Cerebellar cortex (tissue), 1 donor: ENCODE measurements at regions not wholly inside any gene's neighbourhood (a gene's known extent, or its start where the extent isn't known, plus 50 kb on each side); places are given as distances from the start of the nearest gene placed in this dataset.
A peak's percentile ranks its signal among the peaks of the same experiment; 100 is the strongest.

Experiments
- DNase-seq: peaks from one replicate; pipeline ENCODE4 v3.0.0-alpha.2; 2015; ENCODE audit warnings: low spot score

DNA sequence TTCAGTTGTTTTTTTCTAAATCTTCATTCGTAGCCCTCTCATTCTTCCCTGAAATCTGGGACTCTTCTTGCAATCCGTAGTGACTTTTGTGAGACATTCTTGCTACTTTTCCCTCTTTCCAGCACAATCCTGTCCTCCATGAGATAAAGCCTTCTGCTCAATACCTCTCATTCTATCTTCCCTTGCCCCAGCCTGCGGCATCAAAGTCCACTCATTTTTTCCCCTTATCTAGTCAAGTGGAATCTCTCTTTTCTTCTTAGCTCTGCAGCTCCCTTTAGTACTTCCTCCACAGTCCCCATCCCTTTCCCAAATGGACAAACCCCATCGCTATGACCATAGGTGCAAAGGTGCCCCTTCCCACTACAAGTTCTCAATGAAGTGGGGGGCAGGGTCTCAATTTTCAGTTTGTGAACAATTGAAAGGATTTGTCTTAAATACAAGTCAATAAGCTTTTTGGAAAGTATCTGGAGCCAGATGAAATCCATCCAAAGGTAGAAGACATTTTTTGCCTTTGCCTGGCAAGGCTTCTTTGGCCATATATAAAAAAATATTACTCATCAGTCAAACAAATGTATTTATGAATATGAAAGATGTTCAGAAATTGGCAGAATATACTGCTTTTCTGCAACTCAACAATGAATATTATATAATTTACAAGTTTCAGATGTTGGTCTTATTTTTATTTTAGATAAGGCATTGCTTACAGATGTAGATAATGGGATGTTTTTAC, 179.4 kb downstream of the SNAPC1 start:
- DNase-seq: no peak

DNA sequence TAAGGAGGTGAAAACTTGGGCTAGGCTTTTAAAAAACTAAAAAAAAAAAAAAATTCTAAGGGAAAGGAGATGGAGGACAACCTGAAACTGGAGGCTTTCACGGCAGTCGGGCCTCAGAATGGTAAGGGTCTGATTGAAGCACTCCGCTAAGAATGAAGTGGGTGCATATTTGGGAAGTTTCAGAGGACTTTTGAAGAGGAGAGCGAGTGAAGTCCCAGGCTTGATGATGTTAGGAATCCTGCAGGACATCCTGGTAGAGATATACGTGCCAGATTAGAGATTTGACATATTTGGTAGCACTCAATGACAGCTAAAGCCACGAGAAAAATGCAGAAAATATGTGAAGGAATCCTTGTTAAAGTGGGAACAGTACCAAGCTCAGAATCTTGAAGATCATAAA, 186.2 kb downstream of the SNAPC1 start:
- no peak for DNase-seq

DNA sequence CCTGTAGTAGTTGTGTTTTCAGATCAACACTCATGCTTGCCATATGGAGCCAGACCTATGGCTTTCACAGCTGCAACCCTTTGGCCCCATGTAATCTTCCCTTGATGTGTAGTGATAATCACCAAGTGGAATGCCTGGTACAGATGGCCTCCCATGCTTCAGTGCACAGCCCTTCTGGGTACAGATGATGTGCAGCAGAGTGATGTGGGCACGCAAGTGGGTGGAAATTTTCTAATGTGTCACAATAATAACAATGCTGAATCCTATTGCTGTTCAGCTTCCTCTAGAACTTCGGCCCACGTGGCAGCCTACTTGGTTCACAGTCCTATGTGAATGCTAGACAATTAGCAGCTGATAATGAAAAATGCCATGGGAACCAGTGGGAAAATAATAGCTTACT, 188.1 kb downstream of the SNAPC1 start:
- DNase-seq: peak; percentile 33

DNA sequence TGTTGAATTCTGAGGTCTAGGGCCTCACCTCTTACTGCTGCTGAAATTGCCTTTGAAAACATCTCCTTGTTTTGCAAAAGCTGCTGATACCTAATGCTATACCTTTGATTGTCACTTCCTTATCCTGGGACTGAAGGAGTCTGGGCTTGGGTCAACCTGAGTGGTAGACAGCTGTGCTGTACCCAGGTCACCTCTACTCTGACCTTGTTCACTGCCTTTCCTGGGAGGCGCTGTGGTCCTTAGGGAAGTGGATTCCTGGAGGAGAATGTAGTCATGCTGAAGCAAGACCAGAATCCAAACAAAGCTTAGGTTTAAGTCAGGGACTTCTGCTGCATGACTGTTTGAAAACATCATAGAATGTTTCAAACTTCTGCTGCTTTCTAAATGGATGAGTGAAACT, 191.4 kb downstream of the SNAPC1 start:
- no peak for DNase-seq

DNA sequence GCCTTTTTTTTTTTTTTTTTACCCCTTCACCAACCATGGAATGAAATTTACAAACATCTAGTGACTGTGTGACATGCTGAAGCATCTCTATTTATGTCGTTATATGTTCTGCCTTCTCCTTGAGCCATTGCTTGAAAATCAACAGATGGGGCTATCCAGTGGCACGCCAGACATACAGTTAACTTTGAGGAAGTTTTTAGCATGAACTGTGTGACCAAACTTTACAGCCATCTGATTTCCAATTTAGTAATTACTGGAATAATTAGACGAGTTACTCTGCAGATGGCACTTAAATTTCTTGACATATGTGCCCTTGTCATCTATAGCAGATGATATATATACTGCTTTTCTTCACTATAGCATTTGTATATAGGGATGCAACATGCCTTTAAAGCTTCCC, 192.1 kb downstream of the SNAPC1 start:
- DNase-seq: no peak

DNA sequence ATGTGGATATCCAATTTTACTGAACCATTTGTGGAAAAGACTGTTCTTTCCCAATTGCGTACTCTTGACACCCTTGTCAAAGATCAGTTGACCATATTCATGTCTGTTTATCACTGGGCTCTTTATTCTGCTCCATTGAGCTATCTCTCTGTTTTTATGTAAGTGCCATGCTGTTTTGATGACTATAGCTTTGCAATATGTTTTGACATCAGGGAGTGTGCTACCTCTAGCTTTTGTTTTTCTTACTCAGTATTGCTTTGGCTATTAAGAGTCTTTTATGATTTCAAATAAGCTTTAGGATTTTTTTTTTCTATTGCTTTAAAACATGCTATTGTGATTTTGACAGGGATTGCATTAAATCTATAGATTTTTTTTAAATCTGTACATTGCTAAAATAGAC, 194.3 kb downstream of the SNAPC1 start:
- no peak for DNase-seq

DNA sequence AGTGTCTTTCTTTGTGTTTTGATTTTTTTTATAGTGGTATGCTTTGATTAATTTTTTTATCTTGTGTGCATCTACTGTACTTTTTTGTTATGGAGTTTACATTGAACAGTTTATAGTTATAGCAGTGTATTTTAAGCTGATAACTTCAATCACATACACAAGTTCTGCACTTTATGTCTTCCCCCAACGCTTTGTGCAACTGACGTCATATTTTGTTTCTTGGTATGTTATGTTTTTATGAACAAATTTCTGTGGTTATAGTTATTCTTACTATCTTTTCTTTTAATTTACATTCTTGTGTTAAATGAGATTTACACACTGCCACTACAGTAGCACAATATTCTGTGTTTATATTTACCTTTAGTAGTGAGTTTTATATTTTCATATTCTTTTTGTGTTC, 197.1 kb downstream of the SNAPC1 start:
- no peak for DNase-seq

DNA sequence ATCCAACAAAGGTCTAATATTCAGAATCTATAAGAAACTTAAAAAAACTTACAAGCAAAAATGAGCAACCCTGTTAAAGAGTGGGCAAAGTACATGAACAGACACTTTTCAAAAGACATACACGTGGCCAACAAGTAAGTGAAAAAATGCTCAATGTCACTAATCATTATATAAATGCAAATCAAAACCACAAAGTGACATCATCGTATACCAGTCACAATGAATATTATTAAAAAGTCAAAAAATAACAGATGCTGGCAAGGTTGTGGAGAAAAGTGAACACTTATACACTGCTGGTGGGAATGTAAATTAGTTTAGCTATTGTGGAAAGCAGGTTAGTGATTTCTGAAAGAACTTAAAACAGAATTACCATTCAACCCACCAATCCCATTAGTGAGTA, 199.1 kb downstream of the SNAPC1 start:
- DNase-seq: no peak

DNA sequence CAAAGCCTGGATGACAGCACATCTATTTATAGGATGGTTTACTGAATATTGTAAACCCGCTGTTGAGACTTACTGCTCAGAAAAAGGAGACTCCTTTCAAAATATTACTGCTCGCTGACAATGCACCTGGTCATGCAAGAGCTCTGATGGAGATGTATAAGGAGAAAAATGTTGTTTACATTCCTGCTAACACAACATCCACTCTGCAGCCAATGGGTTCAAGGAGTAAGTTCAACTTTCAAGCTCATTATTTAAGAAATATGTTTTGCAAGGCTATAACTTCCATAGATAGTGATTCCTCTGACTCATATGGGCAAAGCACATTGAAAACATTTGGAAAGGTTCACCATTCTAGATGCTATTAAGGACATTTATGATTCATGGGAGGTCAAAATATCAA, 201.7 kb downstream of the SNAPC1 start:
- no peak for DNase-seq

DNA sequence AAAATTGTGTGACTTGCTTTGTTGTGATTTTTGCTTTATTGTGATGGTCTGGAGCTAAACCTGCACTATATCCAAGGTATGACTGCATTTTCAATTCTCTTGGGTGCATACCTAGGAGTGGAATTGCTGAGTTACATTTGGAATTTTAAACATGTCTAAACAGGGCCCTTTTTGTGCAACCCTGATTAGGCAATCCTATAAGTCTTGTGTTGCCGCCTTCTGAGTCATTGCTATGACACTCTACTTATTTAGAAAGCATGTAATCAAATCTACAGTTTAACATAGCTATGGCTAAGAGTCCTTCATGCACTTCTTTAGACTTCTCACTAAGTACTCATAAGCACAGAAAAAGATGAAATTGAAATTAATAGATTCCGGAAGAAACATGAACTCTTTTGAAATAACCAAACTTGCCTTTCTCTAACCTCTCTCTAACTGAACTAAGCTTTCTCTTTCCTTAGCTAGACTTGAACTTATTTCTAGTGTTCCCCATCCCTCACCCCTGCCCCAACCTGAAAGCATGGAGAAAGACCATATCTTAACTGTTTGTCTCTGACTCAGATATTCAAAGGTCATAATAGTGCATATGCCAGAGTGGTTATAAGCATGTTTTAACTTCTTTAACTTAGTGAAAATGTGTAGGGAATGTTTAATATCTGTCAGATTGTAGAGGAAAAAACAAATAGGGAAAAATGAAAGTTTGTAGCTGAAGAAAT, 203.0 kb downstream of the SNAPC1 start:
- no peak for DNase-seq

DNA sequence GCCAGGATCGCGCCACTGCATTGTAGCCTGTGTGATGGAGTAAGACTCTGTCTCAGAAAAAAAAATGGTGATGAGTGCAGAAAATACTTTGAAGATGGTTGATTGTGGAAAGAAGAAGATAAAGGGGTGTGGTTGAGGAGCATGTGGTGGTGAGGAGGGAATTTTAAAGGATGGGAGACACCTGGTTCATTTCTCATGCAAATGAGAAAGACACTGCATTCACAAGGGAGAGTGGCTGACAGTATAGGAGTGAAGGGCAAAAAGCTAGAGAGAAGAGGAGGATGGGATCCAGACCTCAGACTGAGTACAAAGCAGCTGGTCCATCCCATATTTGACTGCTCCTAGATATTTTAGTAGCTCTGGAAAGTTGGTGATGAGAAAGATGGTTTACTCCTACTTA, 206.0 kb downstream of the SNAPC1 start:
- no peak for DNase-seq

DNA sequence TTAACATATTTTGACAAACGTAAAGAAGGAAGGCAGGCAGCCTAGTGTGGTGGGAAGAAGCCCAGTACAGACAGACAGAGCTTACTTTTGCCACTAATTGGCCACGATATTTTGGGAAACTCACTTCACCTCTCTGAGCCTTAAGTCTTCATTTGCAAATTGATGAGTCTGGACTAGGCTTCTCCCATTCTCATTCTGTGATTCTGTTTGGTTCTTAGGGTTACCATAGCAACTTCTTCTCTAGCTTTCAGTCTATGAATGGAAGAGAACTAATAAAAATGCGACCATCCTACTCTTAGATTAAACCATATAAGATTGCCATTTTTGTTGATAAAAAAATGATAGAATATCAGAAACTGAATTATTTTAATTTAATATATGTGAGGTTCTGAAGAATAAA, 210.5 kb downstream of the SNAPC1 start:
- DNase-seq: no peak

DNA sequence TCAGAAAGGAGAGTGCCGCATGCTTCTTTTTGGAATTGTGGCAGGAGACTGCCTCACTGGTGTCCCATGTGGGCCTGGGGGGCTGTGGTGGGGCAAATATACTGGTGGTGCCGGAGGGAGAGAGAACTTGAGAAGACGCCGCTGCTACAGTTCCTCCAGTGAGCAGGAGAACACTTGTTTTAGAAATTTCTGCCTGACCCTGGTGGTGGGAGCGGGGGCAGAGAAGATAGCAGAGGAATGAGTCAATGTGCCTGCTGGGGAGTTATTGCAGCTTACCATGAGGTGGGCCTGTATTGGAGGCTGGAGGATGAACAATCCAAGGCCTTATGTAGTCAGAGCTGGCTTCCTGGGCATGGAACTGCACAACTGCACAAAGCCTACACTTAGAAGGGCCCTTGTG, 211.8 kb downstream of the SNAPC1 start:
- DNase-seq: no peak

DNA sequence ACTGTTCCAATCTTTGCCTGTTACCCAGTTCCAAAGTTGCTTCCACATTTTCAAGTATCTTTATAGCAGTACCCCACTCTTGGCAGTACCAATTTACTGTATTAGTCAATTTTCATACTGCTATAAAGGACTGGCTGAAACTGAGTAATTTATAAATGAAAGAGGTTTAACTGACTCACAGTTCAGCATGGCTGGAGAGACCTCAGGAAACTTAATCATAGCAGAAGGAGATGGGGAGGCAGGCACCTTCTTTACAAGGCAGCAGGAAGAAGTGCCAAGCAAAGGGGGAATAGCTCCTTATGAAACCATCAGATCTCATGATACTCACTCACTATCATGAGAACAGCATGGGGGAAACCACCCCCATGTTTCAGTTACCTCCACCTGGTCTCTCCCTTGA, 215.0 kb downstream of the SNAPC1 start:
- no peak for DNase-seq

DNA sequence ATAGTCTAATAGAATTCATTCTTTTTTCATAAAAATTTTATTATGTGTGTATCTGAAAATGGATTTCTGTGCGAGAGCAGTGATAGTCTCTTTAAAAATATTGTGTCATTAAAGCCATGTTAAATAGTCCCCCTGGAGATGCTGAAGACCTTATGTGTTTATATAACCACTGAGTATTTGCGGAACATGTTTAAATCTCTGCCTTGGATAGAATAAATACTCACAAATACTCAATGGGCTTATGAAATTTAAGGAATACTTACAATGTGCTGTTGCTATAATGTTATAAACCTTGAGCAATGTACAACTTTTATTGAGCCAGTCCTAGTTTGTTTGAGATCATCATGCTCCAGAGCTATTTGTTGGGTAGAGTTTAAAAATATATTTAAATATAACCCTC, 226.0 kb downstream of the SNAPC1 start:
- DNase-seq: no peak

DNA sequence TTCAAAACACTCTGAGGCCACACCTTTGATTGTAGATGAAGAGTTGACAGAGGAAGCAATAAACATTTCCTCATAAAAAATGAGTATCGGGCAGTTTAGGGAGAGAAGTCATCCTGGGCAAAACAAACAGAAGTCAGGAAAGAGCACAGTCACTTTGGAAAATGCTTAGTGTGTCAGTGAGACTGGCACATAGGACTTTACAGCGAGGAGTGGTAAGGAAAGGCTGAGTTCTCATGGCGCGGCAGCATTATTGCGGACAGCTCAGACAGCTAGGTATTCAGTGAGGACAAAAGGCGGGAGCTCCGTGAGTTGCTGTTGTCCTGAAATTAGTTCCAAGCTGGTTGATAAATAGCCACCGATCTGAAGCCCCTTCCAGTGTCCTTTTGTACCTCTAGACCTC, 229.9 kb downstream of the SNAPC1 start:
- no peak for DNase-seq

DNA sequence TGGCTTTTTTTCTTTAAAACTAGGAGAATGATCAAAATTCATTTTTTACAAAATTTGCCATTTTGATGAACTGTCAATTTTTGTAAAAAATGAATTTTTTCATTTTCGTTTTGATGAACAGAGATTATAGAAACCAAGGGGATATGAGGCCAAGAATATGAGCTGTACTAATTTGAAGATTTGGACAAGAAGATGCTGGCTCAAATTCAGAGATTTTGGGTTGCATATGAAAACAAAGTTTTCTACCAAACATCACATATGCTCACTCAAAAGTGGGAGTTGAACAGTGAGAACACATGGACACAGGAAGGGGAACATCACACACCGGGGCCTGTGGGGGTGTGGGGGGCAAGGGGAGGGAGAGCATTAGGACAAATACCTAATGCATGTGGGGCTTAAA, 230.7 kb downstream of the SNAPC1 start:
- DNase-seq: no peak

DNA sequence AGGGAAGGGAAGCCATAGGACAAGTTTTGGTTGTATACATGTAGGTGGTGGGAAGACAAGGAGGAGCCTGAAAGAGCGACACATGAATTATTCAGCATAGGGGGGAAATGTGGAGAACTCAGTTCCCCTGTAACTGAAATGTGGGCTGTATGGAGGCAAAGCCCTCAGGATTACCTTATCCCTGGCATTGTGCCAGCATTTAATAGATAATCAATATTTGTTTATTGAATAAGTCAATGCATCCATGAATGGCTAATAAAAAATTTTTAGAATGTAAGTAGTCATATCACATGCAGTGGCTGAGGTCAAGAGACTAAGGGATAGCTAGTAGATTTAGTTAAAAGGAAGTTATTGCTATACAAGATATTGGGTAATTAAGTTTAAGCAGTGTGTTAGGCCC, 232.4 kb downstream of the SNAPC1 start:
- DNase-seq: no peak

DNA sequence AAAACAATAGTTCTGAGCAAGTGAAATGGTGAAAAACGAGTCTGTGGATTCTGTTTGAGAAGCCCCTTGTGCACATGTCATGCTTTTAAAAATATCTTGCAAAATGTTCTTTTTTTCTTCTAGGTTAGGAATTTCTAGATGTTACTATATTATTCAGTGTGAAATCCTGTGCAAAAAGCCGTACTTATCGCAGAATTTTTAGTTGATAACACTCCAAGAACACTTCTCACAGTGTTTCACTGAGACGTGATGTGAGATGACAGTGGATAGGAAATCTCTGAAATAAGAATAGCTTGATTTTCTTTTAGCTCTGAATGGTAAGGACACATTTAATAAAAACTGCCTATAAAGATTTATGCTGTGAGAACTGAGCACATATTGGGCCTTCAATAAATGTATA, 234.5 kb downstream of the SNAPC1 start:
- DNase-seq: no peak

DNA sequence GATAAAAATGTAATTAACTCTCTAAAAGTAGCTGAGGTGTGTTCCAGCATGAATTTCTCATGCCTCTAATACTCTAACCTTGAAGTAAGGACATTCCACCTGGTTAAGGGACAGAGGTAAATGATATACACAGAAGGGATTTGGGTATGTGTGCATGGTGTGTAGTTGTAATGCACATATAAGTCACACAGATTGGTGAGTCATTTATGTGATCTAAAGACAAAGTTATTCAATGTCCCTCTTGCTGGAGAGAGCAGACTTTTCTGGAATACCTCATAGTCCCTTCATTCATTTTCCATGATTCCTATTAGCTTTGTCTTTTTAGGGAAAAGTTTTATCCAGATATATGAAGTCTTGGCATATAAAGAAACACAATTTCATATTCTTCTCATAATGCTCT, 234.9 kb downstream of the SNAPC1 start:
- no peak for DNase-seq

DNA sequence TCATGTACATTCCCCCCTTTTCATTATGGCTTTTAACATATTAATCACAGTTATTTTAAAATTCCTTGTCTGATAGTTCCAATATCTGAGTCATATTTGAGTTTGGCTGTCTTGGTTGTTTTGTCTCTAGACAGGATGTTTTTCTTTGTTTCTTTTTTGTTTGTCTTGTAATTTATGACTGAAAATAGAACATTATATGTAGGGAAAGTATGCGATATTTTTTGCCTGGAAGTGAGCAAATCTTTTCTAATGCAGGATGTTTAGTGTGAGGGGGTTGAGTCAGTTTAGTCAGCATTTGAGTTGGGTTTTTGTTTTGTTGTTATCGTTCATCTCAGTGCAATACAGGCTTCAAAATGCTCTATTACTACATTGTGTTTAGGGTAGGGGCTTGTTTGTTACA, 239.7 kb downstream of the SNAPC1 start:
- no peak for DNase-seq

DNA sequence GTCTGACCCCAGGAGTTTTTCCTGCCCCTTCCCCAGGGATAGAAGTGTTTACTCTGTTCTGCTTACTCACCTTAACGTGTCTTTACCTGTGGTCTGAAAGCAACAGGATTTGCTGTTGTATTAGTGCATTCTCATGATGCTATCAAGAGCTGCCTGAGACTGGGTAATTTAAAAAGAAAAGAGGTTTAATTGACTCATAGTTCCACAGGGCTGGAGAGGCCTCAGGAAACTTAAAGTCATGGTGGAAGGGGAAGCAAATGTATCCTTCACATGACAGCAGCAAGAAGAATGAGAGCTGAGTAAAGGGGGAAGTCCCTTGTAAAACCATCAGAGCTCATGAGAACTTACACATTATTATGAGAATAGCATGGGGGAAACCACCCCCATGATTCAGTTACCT, 240.4 kb downstream of the SNAPC1 start:
- DNase-seq: no peak

DNA sequence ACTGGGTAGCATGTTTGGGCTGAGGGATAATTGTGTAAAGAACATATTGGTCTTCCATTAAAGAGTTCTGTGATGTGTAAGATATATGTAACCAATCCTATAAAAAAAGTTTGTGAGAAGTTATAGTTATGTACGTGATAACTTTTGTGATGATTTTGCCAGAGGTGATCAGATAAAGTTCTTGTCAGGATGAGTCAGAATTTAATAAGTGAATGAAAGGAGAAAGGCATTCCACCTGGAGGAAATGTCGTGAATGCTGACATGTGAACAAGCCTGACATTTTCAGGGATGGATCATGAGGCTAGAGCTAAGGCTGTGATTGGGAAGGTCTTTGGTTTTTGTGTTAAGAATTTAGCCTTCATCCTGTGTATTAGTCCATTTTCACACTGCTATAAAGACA, 241.5 kb downstream of the SNAPC1 start:
- no peak for DNase-seq

DNA sequence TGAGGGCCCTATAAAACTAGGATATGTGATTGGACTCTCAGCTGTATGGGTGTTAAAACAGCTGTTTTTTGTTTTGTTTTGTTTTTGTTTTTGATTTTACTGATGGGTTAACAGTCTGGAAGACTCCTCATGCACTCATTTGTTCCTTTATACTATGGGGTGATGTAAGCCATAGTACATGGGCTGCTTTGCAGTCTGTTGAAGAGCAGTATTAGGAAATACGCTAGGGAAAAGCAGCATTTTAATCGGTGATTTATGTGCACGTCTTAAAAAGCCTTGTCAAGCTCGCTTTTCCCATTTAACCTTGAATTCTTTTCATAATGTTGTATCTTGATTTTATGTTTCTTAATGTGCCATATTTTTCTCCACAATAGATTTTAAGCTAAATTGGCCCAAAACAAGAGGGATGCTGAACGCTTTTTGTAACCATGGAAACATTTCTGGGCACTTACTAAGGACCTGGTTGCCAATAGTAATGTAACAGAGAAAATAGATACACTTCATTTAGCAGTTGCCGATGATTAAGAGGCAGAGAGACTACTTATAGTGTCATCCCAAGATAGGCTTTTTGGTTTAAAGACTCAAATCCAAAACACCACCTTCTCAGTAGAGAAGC, 244.0 kb downstream of the SNAPC1 start:
- peak; percentile 21 for DNase-seq
